GM23248 (cell line): ENCODE measurements at regions not wholly inside any gene's neighbourhood (a gene's known extent, or its start where the extent isn't known, plus 50 kb on each side); places are given as distances from the start of the nearest gene placed in this dataset.
A peak's percentile ranks its signal among the peaks of the same experiment; 100 is the strongest.

Source experiments
- DNase-seq: peaks from one replicate; pipeline ENCODE4 v3.0.0-alpha.2; 2015
- H2AFZ ChIP-seq: fragments of 200-600 bp; sonication (generic); 2 replicates; pipeline ENCODE4 v1.6.1; 2016; ENCODE audit warnings: antibody characterized with exemption
- H3F3A ChIP-seq: fragments of 200-600 bp; sonication (generic); 2 replicates; pipeline ENCODE4 v1.6.1; 2016; ENCODE audit warnings: mild to moderate bottlenecking, antibody characterized with exemption, mixed run types; ENCODE audit not compliant: insufficient read depth
- H3K27ac ChIP-seq: fragments of 200-600 bp; sonication (generic); 2 replicates; pipeline ENCODE4 v1.5.1; 2016; ENCODE audit warnings: mild to moderate bottlenecking
- H3K27me3 ChIP-seq: fragments of 200-600 bp; sonication (generic); replicated peaks from 2 replicates; pipeline ENCODE4 v1.6.1; 2016; ENCODE audit warnings: mild to moderate bottlenecking; ENCODE audit not compliant: insufficient read depth
- H3K36me3 ChIP-seq: fragments of 200-600 bp; sonication (generic); 2 replicates; pipeline ENCODE4 v1.6.1; 2016; ENCODE audit warnings: low read depth, mild to moderate bottlenecking
- H3K4me1 ChIP-seq: fragments of 200-600 bp; sonication (generic); 2 replicates; pipeline ENCODE4 v1.6.1; 2016; ENCODE audit warnings: mild to moderate bottlenecking; ENCODE audit not compliant: insufficient read depth
- H3K4me2 ChIP-seq: fragments of 200-600 bp; sonication (generic); one replicate; pipeline ENCODE4 v1.6.1; 2016; ENCODE audit warnings: mild to moderate bottlenecking; ENCODE audit not compliant: unreplicated experiment
- H3K4me3 ChIP-seq: fragments of 200-600 bp; sonication (generic); 2 replicates; pipeline ENCODE4 v1.5.1; 2016; ENCODE audit warnings: mild to moderate bottlenecking
- H3K79me2 ChIP-seq: fragments of 200-600 bp; sonication (generic); 2 replicates; pipeline ENCODE4 v1.6.1; 2016; ENCODE audit warnings: mild to moderate bottlenecking; ENCODE audit not compliant: insufficient read depth
- H3K9ac ChIP-seq: fragments of 200-600 bp; sonication (generic); 2 replicates; pipeline ENCODE4 v1.6.1; 2016; ENCODE audit warnings: mild to moderate bottlenecking
- H3K9me2 ChIP-seq: fragments of 200-600 bp; sonication (generic); 2 replicates; pipeline ENCODE4 v1.6.1; 2016; ENCODE audit warnings: mixed run types, mild to moderate bottlenecking, moderate library complexity; ENCODE audit not compliant: insufficient read depth
- H3K9me3 ChIP-seq: fragments of 200-600 bp; sonication (generic); one replicate; pipeline ENCODE4 v1.6.1; 2017; ENCODE audit warnings: low read depth
- H4K20me1 ChIP-seq: fragments of 200-600 bp; sonication (generic); 2 replicates; pipeline ENCODE4 v1.6.0; 2016; ENCODE audit not compliant: insufficient read depth
- EZH2 ChIP-seq: fragments of 200-600 bp; sonication (generic); IDR thresholded peaks from 2 replicates; pipeline ENCODE4 v1.6.1; 2018; ENCODE audit warnings: antibody characterized with exemption, mild to moderate bottlenecking; ENCODE audit not compliant: insufficient read depth, poor library complexity, severe bottlenecking
- EZH2phosphoT487 ChIP-seq: fragments of 200-600 bp; sonication (generic); IDR thresholded peaks from 2 replicates; pipeline ENCODE4 v1.6.1; 2018; ENCODE audit warnings: antibody characterized with exemption, moderate library complexity, mild to moderate bottlenecking, low read depth; ENCODE audit not compliant: insufficient read depth
- WGBS, 2 experiments: methylation state at CpG; one replicate each; pipeline ENCODE4 v1.1.6; 2015 to 2017; ENCODE audit warnings: low lambda C conversion rate in 2 of 2, low coverage in 1 of 2; ENCODE audit errors: missing lambda C conversion rate in 2 of 2; 5-methylcytosine and 5-hydroxymethylcytosine counted together
- in situ Hi-C: fragments of 300-500 bp; cut with MboI; formaldehyde crosslinking; loops from 2 replicates; pipeline ENCODE4 v1.15.0; 2020

- Histone ChIP-seq H3K4me1 (peaks cover 49% of the 10 kb centered on the region), H3K36me3 (no peaks in the 10 kb centered on the region), H3K9ac (no peak overlapping the region), H3K27me3 (no peaks in the 10 kb centered on the region), H3K9me3 (no peaks in the 10 kb centered on the region), H4K20me1 (no peaks in the 10 kb centered on the region), H3K4me3 (no peak overlapping the region), H3F3A (peaks cover 30% of the 10 kb centered on the region; the same call in 1 of the 2 replicates), H3K79me2 (no peaks in the 10 kb centered on the region), H3K9me2 (no peaks in the 10 kb centered on the region), H2AFZ (no peak overlapping the region), H3K4me2 (no peak overlapping the region), H3K27ac (no peak overlapping the region)
- TF ChIP-seq EZH2: no peak
- in situ Hi-C loops: no loop called here
- no peak for DNase-seq
- WGBS, 2 experiments: 60 to 61% methylated on average over 3 of the region's 3 CpGs
Measured at GRCh38 chr2:55118643-55119083, 68.4 kb upstream of the RTN4 start.

DNA sequence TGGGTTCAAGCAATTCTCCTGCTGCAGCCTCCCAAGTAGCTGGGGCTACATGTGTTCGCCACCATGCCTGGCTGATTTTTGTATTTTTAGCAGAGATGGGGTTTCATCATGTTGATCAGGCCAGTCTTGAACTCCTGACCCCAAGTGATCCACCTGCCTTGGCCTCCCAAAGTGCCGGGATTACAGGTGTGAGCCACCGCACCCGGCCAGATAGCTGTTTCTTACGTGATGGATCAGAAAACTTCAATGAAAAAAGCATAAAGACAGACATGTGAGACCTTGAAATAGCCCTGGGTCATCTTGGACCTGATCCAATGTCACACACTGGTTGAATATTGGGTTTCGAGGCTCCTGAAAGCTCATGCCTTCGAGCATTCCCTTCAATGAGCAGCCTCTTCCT, 66.7 kb upstream of the RTN4 start:
- Histone ChIP-seq H3K9ac (no peak overlapping the region), H3K4me2 (no peak overlapping the region), H3K36me3 (no peaks in the 10 kb centered on the region), H3F3A (peaks cover 43% of the 10 kb centered on the region), H3K27me3 (no peaks in the 10 kb centered on the region), H4K20me1 (no peaks in the 10 kb centered on the region), H3K27ac (peak overlapping the region; percentile 36; the same call in 1 of the 2 replicates), H3K4me3 (no peak overlapping the region), H3K9me3 (no peaks in the 10 kb centered on the region), H3K4me1 (peaks cover 62% of the 10 kb centered on the region), H2AFZ (no peak overlapping the region), H3K79me2 (no peaks in the 10 kb centered on the region), H3K9me2 (no peaks in the 10 kb centered on the region)
- TF ChIP-seq EZH2phosphoT487: no peak
- no peak for TF ChIP-seq EZH2
- 85 to 88% methylated on average over 7 of the region's 7 CpGs for WGBS, 2 experiments
- in situ Hi-C loops: no loop called here
- DNase-seq: no peak

DNA sequence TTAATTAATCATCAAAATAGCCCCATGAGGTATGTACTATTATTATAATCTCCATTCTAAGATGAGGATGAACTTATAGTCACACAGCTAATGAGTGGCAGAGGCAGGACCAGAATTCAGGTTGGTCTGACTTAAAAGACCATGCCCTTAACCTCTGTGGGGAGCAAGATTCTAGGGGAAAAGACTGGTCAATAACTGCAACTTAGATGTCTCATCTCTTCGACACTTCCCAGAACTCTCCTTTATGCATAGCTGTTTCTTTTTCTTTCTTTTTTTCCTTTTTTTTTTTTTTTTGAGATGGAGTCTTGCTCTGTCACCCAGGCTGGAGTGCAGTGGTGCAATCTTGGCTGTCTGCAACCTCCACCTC, 66.3 kb upstream of the RTN4 start:
- H3K9ac ChIP-seq: no peak overlapping the region
- peaks cover 64% of the 10 kb centered on the region for H3K4me1 ChIP-seq
- no peak overlapping the region for H3K4me3 ChIP-seq
- no peaks in the 10 kb centered on the region for H3K36me3 ChIP-seq
- H3K79me2 ChIP-seq: no peaks in the 10 kb centered on the region
- no peaks in the 10 kb centered on the region for H3K9me2 ChIP-seq
- WGBS, 2 experiments: 100% methylated on average over 1 of the region's 1 CpG
- no peak overlapping the region for H3K27ac ChIP-seq
- H3K9me3 ChIP-seq: no peaks in the 10 kb centered on the region
- DNase-seq: no peak
- H3K4me2 ChIP-seq: no peak overlapping the region
- in situ Hi-C loops: no loop called here
- H4K20me1 ChIP-seq: no peaks in the 10 kb centered on the region
- no peaks in the 10 kb centered on the region for H3K27me3 ChIP-seq
- peaks cover 44% of the 10 kb centered on the region for H3F3A ChIP-seq
- no peak for TF ChIP-seq EZH2
- no peak for TF ChIP-seq EZH2phosphoT487
- H2AFZ ChIP-seq: no peak overlapping the region

DNA sequence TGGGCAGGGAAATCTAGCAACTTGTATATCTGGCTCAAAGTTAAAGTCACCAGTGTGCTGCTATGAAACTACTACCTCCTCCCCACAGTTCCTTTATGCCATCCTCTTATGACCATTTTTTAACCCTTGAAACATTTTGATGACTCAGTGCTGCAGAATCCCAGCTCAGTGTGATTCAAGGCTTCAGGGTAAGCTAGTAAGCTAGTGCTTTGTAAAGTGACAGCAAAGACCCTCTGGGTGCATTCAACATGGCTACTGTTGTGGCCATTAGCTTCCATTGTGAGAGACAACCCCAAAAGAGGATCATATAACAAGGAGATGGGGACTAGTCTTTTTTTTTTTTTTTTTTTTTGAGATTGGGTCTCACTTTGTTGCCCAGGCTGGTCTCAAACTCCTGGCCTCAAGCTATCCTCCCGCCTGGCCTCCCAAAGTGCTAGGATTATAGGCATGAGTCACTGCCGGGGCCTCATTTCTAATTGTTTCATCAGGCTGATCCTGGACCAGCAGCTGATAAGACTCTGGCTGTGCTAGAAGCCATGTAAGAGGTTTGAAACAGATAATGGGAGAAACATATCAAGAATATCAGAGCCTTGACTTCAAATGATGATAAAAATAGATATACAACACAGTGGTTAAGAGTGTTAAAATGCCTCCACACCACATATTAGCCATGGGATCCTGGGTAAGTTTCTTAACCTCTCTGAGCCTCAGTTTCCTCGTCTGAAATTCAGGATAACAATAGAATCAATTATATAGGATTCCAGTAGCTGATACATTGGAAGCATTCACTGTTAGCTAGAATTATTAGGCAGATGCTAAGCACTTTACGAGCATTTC, 65.7 kb upstream of the RTN4 start:
- Histone ChIP-seq H3F3A (peaks cover 38% of the 10 kb centered on the region), H3K4me1 (peaks cover 64% of the 10 kb centered on the region), H3K79me2 (no peaks in the 10 kb centered on the region), H3K36me3 (no peaks in the 10 kb centered on the region), H3K27me3 (no peaks in the 10 kb centered on the region), H3K4me3 (no peak overlapping the region), H3K9me2 (no peaks in the 10 kb centered on the region), H4K20me1 (no peaks in the 10 kb centered on the region), H3K9me3 (no peaks in the 10 kb centered on the region), H3K27ac (no peak overlapping the region), H2AFZ (no peak overlapping the region), H3K4me2 (peak overlapping the region; percentile 44), H3K9ac (0 out of 2 replicates have a peak overlapping the region, but pooled peaks have one; percentile 0)
- in situ Hi-C loops: no loop called here
- 43 to 45% methylated on average over 4 of the region's 4 CpGs for WGBS, 2 experiments
- TF ChIP-seq EZH2: no peak
- no peak for TF ChIP-seq EZH2phosphoT487
- peak; percentile 70 for DNase-seq

GRCh38 chr2:55114597-55114996, 64.3 kb upstream of the RTN4 start:
- Histone ChIP-seq H3K36me3 (no peaks in the 10 kb centered on the region), H2AFZ (no peak overlapping the region), H4K20me1 (no peaks in the 10 kb centered on the region), H3K9me3 (no peaks in the 10 kb centered on the region), H3K4me2 (no peak overlapping the region), H3K4me1 (peaks cover 58% of the 10 kb centered on the region), H3K9ac (no peak overlapping the region), H3K27ac (no peak overlapping the region), H3K79me2 (no peaks in the 10 kb centered on the region), H3F3A (peaks cover 33% of the 10 kb centered on the region), H3K27me3 (no peaks in the 10 kb centered on the region), H3K4me3 (no peak overlapping the region), H3K9me2 (no peaks in the 10 kb centered on the region)
- DNase-seq: no peak
- in situ Hi-C loops: no loop called here
- WGBS, 2 experiments: 85 to 86% methylated on average over 5 of the region's 5 CpGs
- TF ChIP-seq EZH2phosphoT487 (no peak), EZH2 (no peak)
